Chondrocyte (in vitro differentiated cells): ENCODE measurements at regions not wholly inside any gene's neighbourhood (a gene's known extent, or its start where the extent isn't known, plus 50 kb on each side); places are given as distances from the start of the nearest gene placed in this dataset.

Experiments
- DNase-seq: peaks from one replicate; pipeline ENCODE4 v3.0.0; 2021; ENCODE audit warnings: mixed read lengths, low spot score
- H3K27ac Mint-ChIP-seq: one replicate; pipeline ENCODE4 v1.8.0; 2021; ENCODE audit warnings: mild to moderate bottlenecking, moderate library complexity, mixed read lengths; ENCODE audit not compliant: unreplicated experiment
- H3K27me3 Mint-ChIP-seq: 2 replicates; pipeline ENCODE4 v1.8.0; 2021; ENCODE audit warnings: low read depth, mixed read lengths
- H3K36me3 Mint-ChIP-seq: 2 replicates; pipeline ENCODE4 v1.8.0; 2021; ENCODE audit warnings: low read depth, mixed read lengths
- H3K4me1 Mint-ChIP-seq: 2 replicates; pipeline ENCODE4 v1.8.0; 2021; ENCODE audit warnings: low read depth, mild to moderate bottlenecking, mixed read lengths
- H3K4me3 Mint-ChIP-seq: one replicate; pipeline ENCODE4 v1.8.0; 2021; ENCODE audit warnings: mild to moderate bottlenecking, moderate library complexity, mixed read lengths; ENCODE audit not compliant: unreplicated experiment
- H3K9me3 Mint-ChIP-seq: 2 replicates; pipeline ENCODE4 v1.8.0; 2021; ENCODE audit warnings: low read depth, mixed read lengths
- CTCF ChIP-seq: fragments of 200-600 bp; sonication (generic); IDR thresholded peaks from 2 replicates; pipeline ENCODE4 v1.5.0; 2021; ENCODE audit warnings: antibody characterized with exemption, mild to moderate bottlenecking, moderate library complexity

GRCh38 chr20:24096264-24096663, 107.7 kb upstream of the GGTLC1 start:
- H3K4me3 Mint-ChIP-seq = no peak overlapping the region
- no peaks in the 10 kb centered on the region for H3K27me3 Mint-ChIP-seq
- no peak for TF ChIP-seq CTCF
- H3K27ac Mint-ChIP-seq = no peak overlapping the region
- peaks cover 22% of the 10 kb centered on the region for H3K4me1 Mint-ChIP-seq
- no peak for DNase-seq
- no peaks in the 10 kb centered on the region for H3K9me3 Mint-ChIP-seq
- H3K36me3 Mint-ChIP-seq = no peaks in the 10 kb centered on the region

GRCh38 chr20:24095756-24096155, 107.2 kb upstream of the GGTLC1 start:
- Mint-ChIP-seq H3K4me1 (peaks cover 21% of the 10 kb centered on the region), H3K36me3 (no peaks in the 10 kb centered on the region), H3K27ac (no peak overlapping the region), H3K9me3 (no peaks in the 10 kb centered on the region), H3K4me3 (no peak overlapping the region), H3K27me3 (no peaks in the 10 kb centered on the region)
- TF ChIP-seq CTCF = no peak
- DNase-seq = no peak

DNA sequence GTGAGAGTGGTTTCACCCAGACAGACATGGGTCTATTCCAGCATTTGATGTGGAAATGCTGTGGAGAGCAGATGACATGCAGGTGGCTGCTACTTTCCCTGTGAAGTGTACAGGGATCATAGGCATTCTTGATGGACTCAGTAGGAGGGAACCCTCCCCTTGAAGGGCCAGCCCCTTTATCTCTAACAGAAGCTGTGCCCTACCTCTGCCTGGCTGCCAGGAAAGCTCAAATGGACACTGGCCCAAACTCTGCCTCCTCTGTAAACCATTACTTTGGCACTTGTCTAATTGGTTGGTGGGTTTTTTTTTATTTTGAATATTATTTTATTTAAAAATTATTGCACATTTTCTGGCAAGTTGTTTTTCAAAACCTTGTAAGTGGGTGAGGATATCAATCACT, 106.7 kb upstream of the GGTLC1 start:
- Mint-ChIP-seq H3K27me3 (no peaks in the 10 kb centered on the region), H3K27ac (no peak overlapping the region), H3K36me3 (no peaks in the 10 kb centered on the region), H3K9me3 (no peaks in the 10 kb centered on the region), H3K4me3 (no peak overlapping the region), H3K4me1 (peaks cover 17% of the 10 kb centered on the region)
- no peak for DNase-seq
- TF ChIP-seq CTCF = no peak

DNA sequence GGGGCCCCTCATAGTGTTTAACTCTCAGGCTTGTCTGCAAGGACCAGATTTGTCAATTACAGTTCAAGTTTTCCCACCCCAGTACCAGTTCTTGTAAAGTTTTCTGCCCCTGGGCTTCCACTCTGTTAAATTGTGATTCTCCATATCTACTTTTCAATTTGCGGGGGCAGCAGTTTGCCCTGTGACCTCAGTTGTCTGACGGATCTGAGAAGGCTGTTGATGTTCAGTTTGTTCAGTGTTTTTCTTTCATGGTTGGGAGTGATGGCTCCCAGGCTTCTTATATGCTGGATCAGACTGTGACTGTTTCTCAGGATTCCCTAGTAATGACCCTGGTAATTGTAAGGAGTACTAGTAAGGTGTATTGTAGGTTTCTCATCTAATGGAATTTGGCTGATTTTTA, 101.0 kb upstream of the GGTLC1 start:
- Mint-ChIP-seq H3K27me3 (peaks cover 2% of the 10 kb centered on the region), H3K36me3 (no peaks in the 10 kb centered on the region), H3K27ac (no peak overlapping the region), H3K9me3 (no peaks in the 10 kb centered on the region), H3K4me3 (no peak overlapping the region), H3K4me1 (no peaks in the 10 kb centered on the region)
- no peak for TF ChIP-seq CTCF
- DNase-seq = no peak

- H3K27me3 Mint-ChIP-seq = peaks cover 2% of the 10 kb centered on the region
- H3K36me3 Mint-ChIP-seq = no peaks in the 10 kb centered on the region
- no peak overlapping the region for H3K4me3 Mint-ChIP-seq
- no peaks in the 10 kb centered on the region for H3K9me3 Mint-ChIP-seq
- no peak for DNase-seq
- TF ChIP-seq CTCF = no peak
- H3K27ac Mint-ChIP-seq = no peak overlapping the region
- peaks cover 6% of the 10 kb centered on the region for H3K4me1 Mint-ChIP-seq
These were observed 97.5 kb upstream of the GGTLC1 start for GRCh38 chr20:24086121-24086520.
